GM12872 (cell line): ENCODE measurements at regions not wholly inside any gene's neighbourhood (a gene's known extent, or its start where the extent isn't known, plus 50 kb on each side); places are given as distances from the start of the nearest gene placed in this dataset.

ENCODE experiments used
- TF ChIP-seq, protein P1 (sequence below): IDR thresholded peaks from 3 replicates; pipeline ENCODE4 v1.5.1; 2011; ENCODE audit warnings: low read depth, mild to moderate bottlenecking, low read length, moderate library complexity; ENCODE audit not compliant: insufficient read depth

DNA sequence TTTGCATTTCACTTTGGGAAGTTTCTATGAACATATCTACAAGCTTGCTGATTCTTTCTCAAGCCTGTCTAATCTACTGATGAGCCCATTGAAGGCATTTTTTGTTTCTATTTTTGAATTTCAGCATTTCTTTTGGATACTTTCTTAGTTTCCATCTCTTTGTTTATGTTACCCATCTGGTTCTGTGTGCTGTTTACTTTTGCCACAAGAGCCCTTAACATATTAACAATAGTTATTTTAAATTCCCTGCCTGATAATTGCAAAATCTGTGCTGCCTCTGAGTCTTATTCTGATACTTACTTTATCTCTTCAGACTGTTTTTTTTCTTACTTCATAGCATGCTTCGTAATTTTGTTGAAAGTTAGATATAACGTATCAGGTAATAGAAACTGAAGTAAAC, 75.8 kb upstream of the ZRANB2 start:
- TF ChIP-seq, protein P1, sequence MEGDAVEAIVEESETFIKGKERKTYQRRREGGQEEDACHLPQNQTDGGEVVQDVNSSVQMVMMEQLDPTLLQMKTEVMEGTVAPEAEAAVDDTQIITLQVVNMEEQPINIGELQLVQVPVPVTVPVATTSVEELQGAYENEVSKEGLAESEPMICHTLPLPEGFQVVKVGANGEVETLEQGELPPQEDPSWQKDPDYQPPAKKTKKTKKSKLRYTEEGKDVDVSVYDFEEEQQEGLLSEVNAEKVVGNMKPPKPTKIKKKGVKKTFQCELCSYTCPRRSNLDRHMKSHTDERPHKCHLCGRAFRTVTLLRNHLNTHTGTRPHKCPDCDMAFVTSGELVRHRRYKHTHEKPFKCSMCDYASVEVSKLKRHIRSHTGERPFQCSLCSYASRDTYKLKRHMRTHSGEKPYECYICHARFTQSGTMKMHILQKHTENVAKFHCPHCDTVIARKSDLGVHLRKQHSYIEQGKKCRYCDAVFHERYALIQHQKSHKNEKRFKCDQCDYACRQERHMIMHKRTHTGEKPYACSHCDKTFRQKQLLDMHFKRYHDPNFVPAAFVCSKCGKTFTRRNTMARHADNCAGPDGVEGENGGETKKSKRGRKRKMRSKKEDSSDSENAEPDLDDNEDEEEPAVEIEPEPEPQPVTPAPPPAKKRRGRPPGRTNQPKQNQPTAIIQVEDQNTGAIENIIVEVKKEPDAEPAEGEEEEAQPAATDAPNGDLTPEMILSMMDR = no peak

DNA sequence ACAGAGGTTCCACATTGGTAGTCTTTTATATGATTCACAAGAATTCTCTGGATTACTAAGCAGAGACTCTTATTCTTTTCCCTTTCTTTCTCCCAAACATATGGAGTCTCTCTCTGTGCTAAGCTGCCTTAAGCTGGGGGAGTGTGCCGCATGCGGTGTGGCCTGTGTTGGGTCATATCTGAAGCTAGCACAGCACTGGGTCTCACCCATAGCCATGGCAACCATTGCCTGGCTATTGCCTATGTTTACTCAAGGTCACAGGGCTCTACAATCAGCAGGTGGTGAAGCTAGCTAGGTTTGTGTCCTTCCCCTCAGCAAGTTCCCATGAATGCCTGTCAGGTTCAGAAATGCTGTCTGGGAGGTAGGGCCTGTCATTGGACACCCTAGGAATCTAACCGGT, 73.6 kb upstream of the ZRANB2 start:
- TF ChIP-seq, protein P1 = no peak

GRCh38 chr1:71153826-71154225, 73.0 kb upstream of the ZRANB2 start:
- TF ChIP-seq, protein P1 = no peak

DNA sequence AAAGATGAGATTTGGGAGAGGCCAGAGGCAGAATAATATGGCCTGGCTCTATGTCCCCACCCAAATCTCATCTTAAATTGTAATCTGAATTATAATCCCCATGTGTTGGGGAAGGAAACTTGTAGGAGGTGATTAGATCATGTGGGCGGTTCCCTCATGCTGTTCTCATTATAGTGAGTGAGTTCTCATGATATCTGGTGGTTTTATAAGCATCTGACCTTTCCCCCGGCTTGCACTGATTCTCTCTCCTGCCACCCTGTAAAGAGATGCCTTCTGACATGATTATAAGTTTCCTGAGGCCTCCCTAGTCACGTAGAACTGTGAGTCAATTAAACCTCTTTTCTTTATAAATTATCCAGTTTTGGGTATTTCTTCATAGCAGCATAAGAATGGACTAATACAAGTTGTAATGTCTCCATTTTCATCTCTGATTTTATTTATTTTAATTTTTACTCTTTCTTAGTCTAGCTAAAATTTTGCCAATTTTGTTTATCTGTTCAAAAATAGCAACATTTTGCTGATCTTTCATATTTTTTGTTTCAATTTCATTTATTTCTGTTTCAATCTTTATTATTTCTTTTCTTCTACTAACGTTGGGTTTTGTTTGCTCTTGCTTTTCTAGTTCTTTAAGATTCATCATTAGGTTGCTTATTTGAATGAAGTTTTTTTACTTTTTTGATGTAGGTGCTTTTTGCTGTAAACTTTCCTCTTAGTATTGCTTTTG, 67.0 kb upstream of the ZRANB2 start:
- TF ChIP-seq, protein P1 = no peak

DNA sequence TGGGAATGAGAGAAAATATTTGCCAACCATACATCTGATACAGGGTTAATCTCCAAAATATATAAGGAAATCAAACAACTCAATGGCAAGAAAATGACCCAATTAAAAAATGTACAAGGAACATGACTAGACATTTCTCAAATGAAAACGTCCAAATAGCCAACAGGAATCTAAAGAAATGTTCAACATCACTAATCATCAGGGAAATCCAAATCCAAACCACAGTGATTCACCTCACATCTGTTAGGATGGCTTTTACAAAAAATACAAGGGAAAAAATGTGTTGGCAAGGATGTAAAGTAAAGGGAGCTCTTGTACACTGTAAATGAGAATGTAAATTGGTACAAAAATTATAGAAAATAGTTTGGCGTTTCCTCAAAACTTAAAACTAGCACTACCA, 54.7 kb upstream of the ZRANB2 start:
- TF ChIP-seq, protein P1 = no peak
